EL (cell line): ENCODE measurements at regions not wholly inside any gene's neighbourhood (a gene's known extent, or its start where the extent isn't known, plus 50 kb on each side); places are given as distances from the start of the nearest gene placed in this dataset.
"Not testable (repeated sequence)": the region's sequence is repeated elsewhere in the genome, so short reads cannot be mapped to it uniquely, and the experiment has no call there.

Source experiments
- DNase-seq: peaks from one replicate; pipeline ENCODE4 v3.0.0-alpha.2; 2016

GRCh38 chr16:6837722-6838121 is 494.9 kb upstream of the RBFOX1 start:
- no peak for DNase-seq

DNA sequence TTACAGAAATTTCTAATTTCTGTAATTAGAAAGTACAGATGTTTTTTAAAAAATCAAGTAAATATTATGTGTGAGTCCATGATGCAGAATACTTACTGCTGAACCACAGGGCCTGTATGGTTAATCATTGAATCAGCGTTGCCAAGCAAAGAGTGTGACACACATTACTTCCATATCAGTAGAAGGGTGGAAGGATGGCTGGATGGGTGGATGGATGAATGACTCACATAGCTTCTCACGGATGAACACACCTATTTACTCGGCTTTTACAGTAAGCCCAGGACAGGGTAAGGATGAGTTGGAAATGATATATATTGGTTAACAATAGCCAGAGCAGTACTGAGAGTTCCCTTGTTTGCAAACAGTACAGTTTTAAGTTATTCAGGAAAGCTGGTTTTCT is 495.9 kb upstream of the RBFOX1 start:
- no peak for DNase-seq

DNA sequence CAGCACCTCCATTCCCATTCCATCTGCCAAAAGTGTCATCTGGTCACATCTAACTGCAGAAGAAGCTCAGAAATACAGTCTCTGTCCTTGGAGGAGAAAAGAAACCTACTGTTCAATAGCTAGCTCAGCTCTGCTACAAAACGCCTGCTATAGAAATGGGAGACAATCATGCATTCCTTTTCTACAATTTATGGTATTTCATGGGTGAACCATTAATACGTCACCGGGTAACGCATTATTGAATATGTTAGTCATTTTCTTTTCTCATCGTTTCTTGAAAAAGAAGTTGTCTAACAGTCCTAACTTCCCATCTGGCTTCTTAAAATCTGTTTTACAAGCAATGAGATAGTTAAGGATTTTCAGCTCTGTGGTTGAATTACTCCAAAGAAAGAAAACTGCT is 496.7 kb upstream of the RBFOX1 start:
- DNase-seq = no peak

GRCh38 chr16:6835516-6835915 is 497.1 kb upstream of the RBFOX1 start:
- DNase-seq = no peak

DNA sequence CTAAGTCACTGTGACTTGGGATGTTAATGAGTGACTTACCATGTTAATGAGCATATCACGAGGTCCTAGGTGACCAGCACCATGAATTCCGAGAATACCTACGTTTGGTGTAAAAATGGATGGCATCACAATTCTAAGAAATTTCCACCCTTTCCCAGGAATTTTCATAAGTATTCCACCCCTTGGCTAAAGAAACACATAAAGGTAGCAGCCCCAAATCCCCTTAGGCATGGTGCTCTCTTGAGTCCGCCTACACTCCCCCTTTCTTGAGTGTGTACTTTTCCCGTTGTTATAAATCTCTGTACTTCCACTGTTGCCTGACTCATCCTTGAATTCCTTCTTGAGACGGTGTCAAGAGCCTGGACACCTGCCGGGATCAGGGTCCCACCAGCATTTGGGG is 504.0 kb upstream of the RBFOX1 start:
- DNase-seq = no peak

DNA sequence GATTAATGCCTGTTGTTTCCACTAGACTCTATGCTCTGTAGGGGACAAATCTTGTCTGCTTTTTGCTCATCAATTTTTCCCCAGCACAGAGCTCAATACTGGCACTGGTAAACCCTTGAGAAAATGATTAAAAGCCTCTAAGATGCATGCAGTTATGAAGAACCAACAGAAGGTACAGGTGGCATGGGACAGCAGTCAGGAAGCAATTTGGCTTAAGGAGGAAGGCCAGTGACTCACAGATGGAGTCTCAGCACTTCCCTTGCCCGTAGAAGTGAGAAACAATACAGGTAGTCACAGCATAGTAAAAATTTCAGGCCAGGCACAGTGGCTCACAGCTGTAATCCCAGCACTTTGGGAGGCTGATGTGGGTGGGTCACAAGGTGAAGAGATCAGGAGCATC is 504.7 kb upstream of the RBFOX1 start:
- no peak for DNase-seq

- DNase-seq = no peak
Measured at GRCh38 chr16:6827267-6827666, 505.4 kb upstream of the RBFOX1 start.

DNA sequence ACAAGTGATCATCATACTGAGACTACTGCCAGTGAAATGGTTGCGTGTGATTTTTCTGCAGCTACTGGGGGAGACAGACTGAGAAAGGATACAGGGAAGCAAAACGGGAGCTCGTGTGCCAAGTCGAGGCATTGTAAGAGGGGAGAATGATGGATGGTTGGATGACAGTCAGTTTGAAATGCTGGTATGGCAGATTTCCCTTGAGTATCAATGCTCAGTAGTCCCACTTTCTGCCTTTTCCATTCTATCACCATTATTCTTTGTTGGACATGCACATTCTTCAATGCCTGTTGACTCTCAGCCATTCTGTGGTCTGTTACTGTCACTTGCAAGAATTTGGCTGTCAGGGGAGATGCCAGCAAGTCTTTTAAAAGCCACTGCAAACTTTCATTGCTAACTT is 510.6 kb upstream of the RBFOX1 start:
- no peak for DNase-seq

GRCh38 chr16:6804461-6804860 is 528.2 kb upstream of the RBFOX1 start:
- DNase-seq = no peak

DNA sequence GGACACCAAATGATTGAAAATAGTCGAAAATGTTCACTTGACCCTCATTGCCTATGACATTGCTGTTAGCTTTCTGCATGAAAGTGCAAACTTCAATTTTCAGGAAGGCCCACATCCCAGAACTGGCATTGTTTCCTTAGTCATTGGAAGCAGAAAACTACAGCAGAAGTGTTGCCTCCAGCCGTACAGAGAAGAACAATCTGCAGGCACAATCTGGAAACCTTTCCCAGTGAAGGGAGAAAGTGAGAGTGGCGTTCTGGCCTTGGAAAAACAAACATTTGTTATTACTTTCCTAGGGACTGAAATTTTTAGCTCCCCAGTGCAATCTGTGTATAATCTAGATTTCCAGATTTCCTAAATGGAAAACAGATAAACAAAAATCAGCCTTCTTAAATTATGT is 529.5 kb upstream of the RBFOX1 start:
- no peak for DNase-seq

- no peak for DNase-seq
Measured at GRCh38 chr16:6797223-6797622, 535.4 kb upstream of the RBFOX1 start.

GRCh38 chr16:6777624-6778023 is 555.0 kb upstream of the RBFOX1 start:
- no peak for DNase-seq

GRCh38 chr16:6775712-6776111 is 556.9 kb upstream of the RBFOX1 start:
- no peak for DNase-seq

DNA sequence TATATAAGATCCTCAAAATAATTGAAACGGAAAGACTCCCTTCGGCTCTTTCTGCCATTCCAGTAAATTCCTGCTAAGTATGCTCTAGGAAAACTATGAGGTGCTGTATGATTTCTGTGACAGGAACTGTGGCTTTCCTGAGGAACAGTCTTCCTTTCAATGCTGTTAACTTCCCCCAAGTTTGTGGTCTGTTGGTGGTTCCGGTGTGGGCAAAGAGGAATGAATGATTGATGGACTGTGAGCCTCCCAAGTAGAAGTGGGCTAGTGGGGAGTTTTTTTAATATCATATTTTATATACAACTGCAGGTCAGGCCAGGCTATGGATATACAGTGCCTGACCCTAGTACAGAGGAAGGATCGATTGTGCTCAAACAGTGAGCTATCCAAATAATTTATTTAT is 560.7 kb upstream of the RBFOX1 start:
- no peak for DNase-seq

DNA sequence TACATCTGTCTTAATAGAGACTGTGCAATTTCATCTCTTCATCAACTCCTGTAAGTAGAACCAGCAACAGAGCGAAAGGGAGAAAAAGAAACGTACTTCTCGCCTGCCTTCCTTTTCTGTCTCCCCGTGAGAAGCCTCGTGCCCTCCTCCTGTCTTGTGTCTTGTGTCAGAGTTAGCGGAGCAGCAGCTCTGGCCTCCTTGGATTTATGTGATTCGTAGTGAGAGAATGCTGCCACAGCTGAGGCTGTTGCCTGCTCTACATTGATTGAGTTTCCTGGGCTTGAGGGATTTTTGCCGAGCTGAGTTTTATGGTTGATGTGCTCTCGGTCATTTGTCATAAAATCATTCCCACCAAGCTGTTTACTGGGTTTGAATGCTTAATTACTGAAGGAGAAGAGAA is 579.1 kb upstream of the RBFOX1 start:
- no peak for DNase-seq

DNA sequence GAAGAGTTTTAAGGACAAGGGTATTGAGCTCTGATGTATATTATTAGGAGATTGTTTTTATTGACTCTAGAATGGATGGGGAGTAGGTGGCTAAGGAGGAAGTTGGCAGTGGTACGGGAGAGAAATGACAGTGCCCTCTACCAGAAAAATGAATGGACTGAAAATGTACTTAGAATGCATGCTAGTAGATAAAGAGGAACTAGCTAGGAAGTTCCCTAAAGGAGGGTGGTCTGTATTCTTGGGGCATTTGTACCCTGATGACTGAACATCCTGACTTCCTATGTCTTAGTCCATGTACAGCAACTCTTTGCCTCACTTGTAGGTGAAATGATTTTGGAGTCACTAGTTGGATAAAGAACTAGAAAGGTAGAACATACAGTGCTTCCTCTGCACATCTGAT is 581.5 kb upstream of the RBFOX1 start:
- no peak for DNase-seq

GRCh38 chr16:6749698-6750097 is 582.9 kb upstream of the RBFOX1 start:
- no peak for DNase-seq

GRCh38 chr16:6736302-6736701 is 596.3 kb upstream of the RBFOX1 start:
- not testable (repeated sequence) for DNase-seq

GRCh38 chr16:6735631-6736030 is 597.0 kb upstream of the RBFOX1 start:
- DNase-seq = no peak

- DNase-seq = no peak
Measured at GRCh38 chr16:6732166-6732565, 600.5 kb upstream of the RBFOX1 start.

GRCh38 chr16:6728381-6728780 is 604.3 kb upstream of the RBFOX1 start:
- DNase-seq = no peak

DNA sequence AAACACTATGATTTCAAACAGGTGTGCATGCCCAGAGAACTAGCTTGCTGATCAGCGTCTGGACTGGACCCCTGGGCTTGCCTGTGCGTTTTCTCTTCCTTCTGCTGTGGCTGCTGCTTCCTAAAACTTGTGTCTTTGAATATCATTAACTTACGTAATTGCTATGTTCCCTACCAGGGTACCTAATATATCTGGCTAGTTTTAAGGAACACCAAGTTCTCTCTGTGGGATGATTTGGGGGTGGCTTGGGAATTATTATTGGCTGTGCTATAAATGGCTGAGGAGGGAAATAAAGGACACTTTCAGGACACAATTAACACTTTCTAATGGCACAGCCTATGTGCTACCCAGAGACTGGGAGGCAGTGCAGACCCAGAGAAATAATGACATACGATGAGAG is 606.0 kb upstream of the RBFOX1 start:
- DNase-seq = no peak

GRCh38 chr16:6725634-6726331 is 606.9 kb upstream of the RBFOX1 start:
- no peak for DNase-seq

GRCh38 chr16:6725206-6725605 is 607.4 kb upstream of the RBFOX1 start:
- DNase-seq = not testable (repeated sequence)

DNA sequence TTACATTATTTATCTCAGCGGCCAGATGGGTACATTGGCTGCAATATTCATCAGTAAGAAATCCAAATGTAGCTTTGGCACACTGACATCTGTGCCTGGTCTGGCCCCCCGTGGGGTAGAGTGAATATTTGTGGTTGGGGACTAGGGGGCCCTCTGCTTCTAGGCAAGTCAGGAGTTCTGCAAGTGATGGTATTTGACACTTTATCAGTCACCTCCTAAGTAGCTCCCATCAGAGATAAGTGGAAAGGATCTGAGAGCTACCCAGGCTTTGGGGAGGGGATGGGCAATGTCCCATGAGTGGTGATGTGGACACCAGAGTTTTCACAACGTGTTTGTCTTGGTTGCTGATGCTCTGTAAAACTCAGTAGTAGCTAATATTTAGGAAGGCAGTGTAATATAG is 609.9 kb upstream of the RBFOX1 start:
- DNase-seq = no peak

DNA sequence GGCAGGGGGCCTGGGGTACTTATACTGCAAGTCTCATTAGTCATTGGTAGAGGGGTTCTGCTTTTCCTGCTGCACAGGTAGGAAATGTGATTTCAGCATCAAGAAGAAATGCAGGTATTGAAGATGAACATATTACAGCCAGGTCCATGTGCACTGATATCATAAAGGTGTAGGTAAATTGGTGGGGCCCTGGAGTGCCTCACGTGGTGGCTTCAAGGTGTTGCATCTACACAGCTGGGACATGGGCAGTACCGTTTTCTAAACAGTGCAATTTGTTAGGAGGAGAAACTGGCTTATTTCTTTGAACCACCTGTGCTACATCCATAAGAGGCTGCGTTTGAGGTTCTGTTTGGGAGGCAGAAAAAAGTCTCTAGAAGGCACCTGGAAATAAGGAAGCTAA is 618.1 kb upstream of the RBFOX1 start:
- no peak for DNase-seq
